AG09319 (cell line): ENCODE measurements at regions not wholly inside any gene's neighbourhood (a gene's known extent, or its start where the extent isn't known, plus 50 kb on each side); places are given as distances from the start of the nearest gene placed in this dataset.

Experiments
- DNase-seq: peaks from one replicate; pipeline ENCODE4 v3.0.0-alpha.2; 2010; ENCODE audit warnings: low read depth; ENCODE audit errors: extremely low read depth
- TF ChIP-seq, protein P1 (sequence below): IDR thresholded peaks from 2 replicates; pipeline ENCODE4 v1.5.1; 2011; ENCODE audit warnings: low read depth, mild to moderate bottlenecking, inconsistent platforms, low read length, moderate library complexity

GRCh38 chr12:93297032-93297431 lies 80.7 kb upstream of the NUDT4 start:
- TF ChIP-seq, protein P1, sequence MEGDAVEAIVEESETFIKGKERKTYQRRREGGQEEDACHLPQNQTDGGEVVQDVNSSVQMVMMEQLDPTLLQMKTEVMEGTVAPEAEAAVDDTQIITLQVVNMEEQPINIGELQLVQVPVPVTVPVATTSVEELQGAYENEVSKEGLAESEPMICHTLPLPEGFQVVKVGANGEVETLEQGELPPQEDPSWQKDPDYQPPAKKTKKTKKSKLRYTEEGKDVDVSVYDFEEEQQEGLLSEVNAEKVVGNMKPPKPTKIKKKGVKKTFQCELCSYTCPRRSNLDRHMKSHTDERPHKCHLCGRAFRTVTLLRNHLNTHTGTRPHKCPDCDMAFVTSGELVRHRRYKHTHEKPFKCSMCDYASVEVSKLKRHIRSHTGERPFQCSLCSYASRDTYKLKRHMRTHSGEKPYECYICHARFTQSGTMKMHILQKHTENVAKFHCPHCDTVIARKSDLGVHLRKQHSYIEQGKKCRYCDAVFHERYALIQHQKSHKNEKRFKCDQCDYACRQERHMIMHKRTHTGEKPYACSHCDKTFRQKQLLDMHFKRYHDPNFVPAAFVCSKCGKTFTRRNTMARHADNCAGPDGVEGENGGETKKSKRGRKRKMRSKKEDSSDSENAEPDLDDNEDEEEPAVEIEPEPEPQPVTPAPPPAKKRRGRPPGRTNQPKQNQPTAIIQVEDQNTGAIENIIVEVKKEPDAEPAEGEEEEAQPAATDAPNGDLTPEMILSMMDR = no peak
- no peak for DNase-seq

DNA sequence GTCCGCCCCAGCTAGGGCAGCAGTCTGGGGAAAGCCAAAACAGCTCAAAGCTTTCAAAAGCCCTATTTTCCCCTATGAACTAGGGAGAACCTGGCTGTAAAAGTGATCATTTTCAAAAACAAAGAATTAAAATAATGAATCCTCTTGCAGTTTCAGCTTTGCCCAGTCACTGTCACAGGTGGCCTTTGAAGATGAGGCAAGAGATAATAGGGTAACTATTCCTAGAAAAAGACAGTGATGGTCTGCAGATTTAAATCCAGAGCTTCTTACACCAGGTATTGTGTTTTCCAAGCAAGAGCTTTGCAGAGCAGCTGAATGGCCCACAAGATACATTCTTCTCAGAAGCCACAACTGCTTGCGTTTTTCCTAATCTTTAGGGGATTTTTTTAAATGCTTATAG lies 80.2 kb upstream of the NUDT4 start:
- no peak for DNase-seq
- TF ChIP-seq, protein P1 = no peak

DNA sequence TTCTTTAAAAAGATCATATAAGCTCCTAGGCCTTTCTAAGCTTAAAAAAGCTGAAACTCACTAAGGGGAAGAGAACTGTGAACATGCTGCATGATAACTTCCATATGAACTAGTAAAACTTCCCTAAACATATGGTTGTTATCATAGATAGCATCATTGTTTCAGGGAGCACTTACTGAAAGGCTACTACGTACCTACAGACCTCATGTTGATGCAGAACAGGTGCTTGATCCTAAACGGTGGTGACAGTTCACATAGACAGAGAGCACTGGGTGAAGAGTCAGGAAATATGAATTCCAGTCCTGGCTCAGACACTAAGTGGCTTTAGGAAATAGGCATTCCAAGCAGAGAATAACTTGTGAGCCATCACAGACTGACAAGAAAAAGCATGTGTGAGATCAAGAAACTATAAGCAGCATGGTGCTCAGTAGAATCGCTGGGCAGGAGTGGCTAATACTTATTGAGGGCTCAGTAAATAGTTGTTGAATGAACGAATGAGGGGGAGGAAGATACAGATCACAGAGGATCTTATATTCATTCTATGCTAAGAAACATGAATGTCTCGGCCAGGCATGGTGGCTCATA lies 78.4 kb upstream of the NUDT4 start:
- DNase-seq = no peak
- TF ChIP-seq, protein P1 = no peak

DNA sequence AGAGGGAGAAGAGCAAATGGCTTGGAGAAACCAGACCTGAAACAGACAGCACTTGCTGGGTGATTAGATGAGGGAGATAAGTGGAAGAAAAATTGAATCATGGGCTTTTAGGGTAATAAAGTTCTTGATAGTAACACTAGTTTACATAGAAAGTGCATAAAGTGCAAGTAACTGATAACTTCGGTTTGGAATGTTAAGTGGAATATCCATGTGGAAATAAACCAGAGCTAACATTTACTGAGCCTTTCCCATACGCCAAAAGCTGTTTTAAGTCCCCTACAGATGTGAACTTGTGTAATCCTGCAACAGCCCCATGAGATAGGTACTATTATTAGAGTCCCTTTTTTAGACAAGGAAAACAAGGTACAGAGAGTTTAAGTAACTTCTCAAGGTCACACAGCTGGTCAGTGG lies 77.1 kb upstream of the NUDT4 start:
- TF ChIP-seq, protein P1 = no peak
- no peak for DNase-seq

- TF ChIP-seq, protein P1 = no peak
- DNase-seq = peak; percentile 25
Measured at GRCh38 chr12:93302331-93303229, 75.1 kb upstream of the NUDT4 start.

- TF ChIP-seq, protein P1 = no peak
- no peak for DNase-seq
Measured at GRCh38 chr12:93306636-93307035, 71.1 kb upstream of the NUDT4 start.

GRCh38 chr12:93308281-93308680 lies 69.4 kb upstream of the NUDT4 start:
- TF ChIP-seq, protein P1 = no peak
- DNase-seq = no peak
